WTC11 (cell line): ENCODE measurements at regions not wholly inside any gene's neighbourhood (a gene's known extent, or its start where the extent isn't known, plus 50 kb on each side); places are given as distances from the start of the nearest gene placed in this dataset.

Experiments
- ATAC-seq: fragments of 200-7000 bp; cut with Tn5 transposase; 2 replicates; pipeline ENCODE4 v1.10.0; 2021; ENCODE audit warnings: mild to moderate bottlenecking, moderate library complexity
- CTCF ChIA-PET: fragments of 300-600 bp; sonication (Branson Sonifier 250); formaldehyde crosslinking; loops from one replicate; lab custom pipeline; 2021; ENCODE audit warnings: antibody characterized with exemption; lab: Charles Lee
- POLR2A ChIA-PET: fragments of 350-600 bp; sonication (Branson Sonifier 250); formaldehyde crosslinking; loops from one replicate; lab custom pipeline; 2021; ENCODE audit warnings: antibody characterized with exemption; lab: Charles Lee
- DNase-seq: peaks from one replicate; pipeline ENCODE4 v3.0.0; 2021; ENCODE audit warnings: low spot score
- H3K27ac Mint-ChIP-seq: 2 replicates; pipeline ENCODE4 v1.8.0; 2021; ENCODE audit warnings: mixed read lengths
- H3K27me3 Mint-ChIP-seq: 2 replicates; pipeline ENCODE4 v1.8.0; 2021; ENCODE audit warnings: low read depth, mild to moderate bottlenecking, moderate library complexity, mixed read lengths
- H3K36me3 Mint-ChIP-seq: 2 replicates; pipeline ENCODE4 v1.8.0; 2021; ENCODE audit warnings: mixed read lengths
- H3K4me1 Mint-ChIP-seq: 2 replicates; pipeline ENCODE4 v1.8.0; 2022; ENCODE audit warnings: mixed read lengths
- H3K4me3 Mint-ChIP-seq: 2 replicates; pipeline ENCODE4 v1.8.0; 2021; ENCODE audit warnings: mild to moderate bottlenecking, moderate library complexity, mixed read lengths
- H3K9me3 Mint-ChIP-seq: 2 replicates; pipeline ENCODE4 v1.8.0; 2021; ENCODE audit warnings: mixed read lengths
- CREB1 ChIP-seq: sonication (generic); formaldehyde crosslinking; IDR thresholded peaks from 2 replicates; pipeline ENCODE4 v1.8.0; 2023; ENCODE audit warnings: mild to moderate bottlenecking, missing genetic modification reagents
- EMX1 ChIP-seq: fragments of 250-450 bp; sonication (Bioruptor Pico); IDR thresholded peaks from 2 replicates; pipeline ENCODE4 v1.8.0; 2021; ENCODE audit warnings: mild to moderate bottlenecking
- IRF2 ChIP-seq: sonication (generic); formaldehyde crosslinking; IDR thresholded peaks from 2 replicates; pipeline ENCODE4 v1.8.0; 2022; ENCODE audit warnings: low read depth, missing genetic modification reagents, borderline replicate concordance
- MYBL2 ChIP-seq: sonication (generic); formaldehyde crosslinking; IDR thresholded peaks from 2 replicates; pipeline ENCODE4 v1.8.1; 2023; ENCODE audit warnings: mild to moderate bottlenecking, moderate library complexity, missing genetic modification reagents
- RELA ChIP-seq: sonication (generic); formaldehyde crosslinking; IDR thresholded peaks from 2 replicates; pipeline ENCODE4 v1.8.1; 2022; ENCODE audit warnings: missing genetic modification reagents, mild to moderate bottlenecking, borderline replicate concordance
- SMAD3 ChIP-seq: sonication (generic); formaldehyde crosslinking; IDR thresholded peaks from 2 replicates; pipeline ENCODE4 v1.8.0; 2022; ENCODE audit warnings: missing genetic modification reagents, mild to moderate bottlenecking, borderline replicate concordance
- TEAD4 ChIP-seq: sonication (generic); formaldehyde crosslinking; IDR thresholded peaks from 2 replicates; pipeline ENCODE4 v1.8.0; 2022; ENCODE audit warnings: mild to moderate bottlenecking, missing genetic modification reagents
- ZNF219 ChIP-seq: sonication (generic); formaldehyde crosslinking; IDR thresholded peaks from 2 replicates; pipeline ENCODE4 v1.8.0; 2023; ENCODE audit warnings: missing genetic modification reagents, mild to moderate bottlenecking, borderline replicate concordance
- ZNF232 ChIP-seq: sonication (generic); formaldehyde crosslinking; IDR thresholded peaks from 2 replicates; pipeline ENCODE4 v1.8.0; 2022; ENCODE audit warnings: mild to moderate bottlenecking, missing genetic modification reagents
- TF ChIP-seq, protein P1 (sequence below): sonication (generic); formaldehyde crosslinking; IDR thresholded peaks from 2 replicates; pipeline ENCODE4 v1.8.1; 2023; ENCODE audit warnings: mild to moderate bottlenecking, missing genetic modification reagents
- TF ChIP-seq, protein P2 (sequence below): sonication (generic); formaldehyde crosslinking; conservative IDR thresholded peaks from 2 replicates; pipeline ENCODE4 v1.8.1; 2023; ENCODE audit warnings: mild to moderate bottlenecking, low read depth, missing genetic modification reagents, moderate library complexity
- TF ChIP-seq, protein P3 (sequence below): fragments of 250-450 bp; sonication (Bioruptor Pico); IDR thresholded peaks from 2 replicates; pipeline ENCODE4 v1.9.0; 2021; ENCODE audit warnings: mild to moderate bottlenecking
- TF ChIP-seq, protein P4 (sequence below): sonication (generic); formaldehyde crosslinking; IDR thresholded peaks from 2 replicates; pipeline ENCODE4 v1.8.0; 2023; ENCODE audit warnings: missing genetic modification reagents, mild to moderate bottlenecking, borderline replicate concordance
- TF ChIP-seq, protein P5 (sequence below): fragments of 250-450 bp; sonication (Bioruptor Pico); conservative IDR thresholded peaks from 2 replicates; pipeline ENCODE4 v1.9.0; 2021; ENCODE audit warnings: mild to moderate bottlenecking
- TF ChIP-seq, protein P6 (sequence below): fragments of 250-450 bp; sonication (Bioruptor Pico); IDR thresholded peaks from 2 replicates; pipeline ENCODE4 v1.9.0; 2021; ENCODE audit warnings: moderate library complexity, mild to moderate bottlenecking, inconsistent platforms, borderline replicate concordance
- TF ChIP-seq, protein P7 (sequence below): sonication (generic); formaldehyde crosslinking; IDR thresholded peaks from 2 replicates; pipeline ENCODE4 v1.8.0; 2022; ENCODE audit warnings: mild to moderate bottlenecking, missing genetic modification reagents

DNA sequence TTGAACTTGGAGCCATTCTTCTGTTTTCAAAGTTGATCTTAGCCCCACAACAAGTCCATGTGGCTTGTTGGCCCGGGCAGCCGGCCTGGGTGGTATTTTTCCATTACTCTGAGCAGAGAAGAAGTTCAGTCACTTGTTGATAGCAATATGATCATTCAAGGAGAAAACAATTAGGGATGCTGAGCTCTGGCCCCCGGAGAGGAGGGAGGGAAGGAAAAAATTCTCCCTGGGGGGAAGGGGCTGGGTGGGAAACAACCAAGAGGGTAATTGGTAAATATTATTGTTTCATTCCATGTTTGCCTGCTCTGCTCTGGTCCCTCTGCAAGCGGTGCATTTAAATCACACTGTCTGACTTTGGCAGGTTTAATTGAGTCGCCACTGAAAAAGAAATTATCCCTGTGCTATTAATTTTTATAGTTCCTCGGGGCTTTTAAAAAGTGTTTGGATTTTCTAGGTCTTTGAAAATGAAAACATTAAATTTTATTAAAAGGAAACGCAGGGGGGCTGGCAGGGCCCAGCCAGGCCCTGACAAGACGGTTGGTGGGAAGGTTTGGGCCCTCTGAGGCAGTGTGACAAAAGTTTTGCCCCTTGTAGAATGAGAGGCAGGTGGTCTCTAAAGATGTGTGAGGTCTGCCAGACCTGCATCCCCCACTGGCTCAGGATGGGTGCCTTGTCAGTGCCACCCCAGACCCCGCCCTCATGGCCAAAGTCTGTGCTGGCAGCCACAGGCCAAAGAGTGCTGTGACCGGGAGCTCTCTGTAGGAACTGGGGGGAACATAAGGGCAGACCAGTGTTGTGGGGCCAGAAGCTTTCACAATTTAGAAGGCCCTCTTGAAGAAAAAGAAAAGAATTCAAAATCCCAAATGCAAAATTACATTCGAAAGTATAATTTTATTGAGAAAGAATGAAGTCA lies 52.5 kb upstream of the SLC14A2 start:
- no peaks in the 10 kb centered on the region for H3K36me3 Mint-ChIP-seq
- ATAC-seq (no peak), DNase-seq (no peak)
- H3K27ac Mint-ChIP-seq: no peak overlapping the region
- 0 out of 2 replicates have a peak, but pooled peaks cover 4% of the 10 kb centered on the region for H3K9me3 Mint-ChIP-seq
- TF ChIP-seq, protein P1, sequence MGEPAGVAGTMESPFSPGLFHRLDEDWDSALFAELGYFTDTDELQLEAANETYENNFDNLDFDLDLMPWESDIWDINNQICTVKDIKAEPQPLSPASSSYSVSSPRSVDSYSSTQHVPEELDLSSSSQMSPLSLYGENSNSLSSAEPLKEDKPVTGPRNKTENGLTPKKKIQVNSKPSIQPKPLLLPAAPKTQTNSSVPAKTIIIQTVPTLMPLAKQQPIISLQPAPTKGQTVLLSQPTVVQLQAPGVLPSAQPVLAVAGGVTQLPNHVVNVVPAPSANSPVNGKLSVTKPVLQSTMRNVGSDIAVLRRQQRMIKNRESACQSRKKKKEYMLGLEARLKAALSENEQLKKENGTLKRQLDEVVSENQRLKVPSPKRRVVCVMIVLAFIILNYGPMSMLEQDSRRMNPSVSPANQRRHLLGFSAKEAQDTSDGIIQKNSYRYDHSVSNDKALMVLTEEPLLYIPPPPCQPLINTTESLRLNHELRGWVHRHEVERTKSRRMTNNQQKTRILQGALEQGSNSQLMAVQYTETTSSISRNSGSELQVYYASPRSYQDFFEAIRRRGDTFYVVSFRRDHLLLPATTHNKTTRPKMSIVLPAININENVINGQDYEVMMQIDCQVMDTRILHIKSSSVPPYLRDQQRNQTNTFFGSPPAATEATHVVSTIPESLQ (CRISPR knock-in tag): no peak
- TF ChIP-seq ZNF219 (no peak), SMAD3 (no peak), IRF2 (no peak), RELA (no peak), ZNF232 (CRISPR knock-in tag) (no peak), CREB1 (CRISPR knock-in tag) (no peak), TEAD4 (CRISPR knock-in tag) (no peak), EMX1 (CRISPR knock-in tag) (no peak), MYBL2 (CRISPR knock-in tag) (no peak)
- TF ChIP-seq, protein P2, sequence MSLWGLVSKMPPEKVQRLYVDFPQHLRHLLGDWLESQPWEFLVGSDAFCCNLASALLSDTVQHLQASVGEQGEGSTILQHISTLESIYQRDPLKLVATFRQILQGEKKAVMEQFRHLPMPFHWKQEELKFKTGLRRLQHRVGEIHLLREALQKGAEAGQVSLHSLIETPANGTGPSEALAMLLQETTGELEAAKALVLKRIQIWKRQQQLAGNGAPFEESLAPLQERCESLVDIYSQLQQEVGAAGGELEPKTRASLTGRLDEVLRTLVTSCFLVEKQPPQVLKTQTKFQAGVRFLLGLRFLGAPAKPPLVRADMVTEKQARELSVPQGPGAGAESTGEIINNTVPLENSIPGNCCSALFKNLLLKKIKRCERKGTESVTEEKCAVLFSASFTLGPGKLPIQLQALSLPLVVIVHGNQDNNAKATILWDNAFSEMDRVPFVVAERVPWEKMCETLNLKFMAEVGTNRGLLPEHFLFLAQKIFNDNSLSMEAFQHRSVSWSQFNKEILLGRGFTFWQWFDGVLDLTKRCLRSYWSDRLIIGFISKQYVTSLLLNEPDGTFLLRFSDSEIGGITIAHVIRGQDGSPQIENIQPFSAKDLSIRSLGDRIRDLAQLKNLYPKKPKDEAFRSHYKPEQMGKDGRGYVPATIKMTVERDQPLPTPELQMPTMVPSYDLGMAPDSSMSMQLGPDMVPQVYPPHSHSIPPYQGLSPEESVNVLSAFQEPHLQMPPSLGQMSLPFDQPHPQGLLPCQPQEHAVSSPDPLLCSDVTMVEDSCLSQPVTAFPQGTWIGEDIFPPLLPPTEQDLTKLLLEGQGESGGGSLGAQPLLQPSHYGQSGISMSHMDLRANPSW (CRISPR knock-in tag): no peak
- TF ChIP-seq, protein P3, sequence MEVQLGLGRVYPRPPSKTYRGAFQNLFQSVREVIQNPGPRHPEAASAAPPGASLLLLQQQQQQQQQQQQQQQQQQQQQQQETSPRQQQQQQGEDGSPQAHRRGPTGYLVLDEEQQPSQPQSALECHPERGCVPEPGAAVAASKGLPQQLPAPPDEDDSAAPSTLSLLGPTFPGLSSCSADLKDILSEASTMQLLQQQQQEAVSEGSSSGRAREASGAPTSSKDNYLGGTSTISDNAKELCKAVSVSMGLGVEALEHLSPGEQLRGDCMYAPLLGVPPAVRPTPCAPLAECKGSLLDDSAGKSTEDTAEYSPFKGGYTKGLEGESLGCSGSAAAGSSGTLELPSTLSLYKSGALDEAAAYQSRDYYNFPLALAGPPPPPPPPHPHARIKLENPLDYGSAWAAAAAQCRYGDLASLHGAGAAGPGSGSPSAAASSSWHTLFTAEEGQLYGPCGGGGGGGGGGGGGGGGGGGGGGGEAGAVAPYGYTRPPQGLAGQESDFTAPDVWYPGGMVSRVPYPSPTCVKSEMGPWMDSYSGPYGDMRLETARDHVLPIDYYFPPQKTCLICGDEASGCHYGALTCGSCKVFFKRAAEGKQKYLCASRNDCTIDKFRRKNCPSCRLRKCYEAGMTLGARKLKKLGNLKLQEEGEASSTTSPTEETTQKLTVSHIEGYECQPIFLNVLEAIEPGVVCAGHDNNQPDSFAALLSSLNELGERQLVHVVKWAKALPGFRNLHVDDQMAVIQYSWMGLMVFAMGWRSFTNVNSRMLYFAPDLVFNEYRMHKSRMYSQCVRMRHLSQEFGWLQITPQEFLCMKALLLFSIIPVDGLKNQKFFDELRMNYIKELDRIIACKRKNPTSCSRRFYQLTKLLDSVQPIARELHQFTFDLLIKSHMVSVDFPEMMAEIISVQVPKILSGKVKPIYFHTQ: no peak
- TF ChIP-seq, protein P4, sequence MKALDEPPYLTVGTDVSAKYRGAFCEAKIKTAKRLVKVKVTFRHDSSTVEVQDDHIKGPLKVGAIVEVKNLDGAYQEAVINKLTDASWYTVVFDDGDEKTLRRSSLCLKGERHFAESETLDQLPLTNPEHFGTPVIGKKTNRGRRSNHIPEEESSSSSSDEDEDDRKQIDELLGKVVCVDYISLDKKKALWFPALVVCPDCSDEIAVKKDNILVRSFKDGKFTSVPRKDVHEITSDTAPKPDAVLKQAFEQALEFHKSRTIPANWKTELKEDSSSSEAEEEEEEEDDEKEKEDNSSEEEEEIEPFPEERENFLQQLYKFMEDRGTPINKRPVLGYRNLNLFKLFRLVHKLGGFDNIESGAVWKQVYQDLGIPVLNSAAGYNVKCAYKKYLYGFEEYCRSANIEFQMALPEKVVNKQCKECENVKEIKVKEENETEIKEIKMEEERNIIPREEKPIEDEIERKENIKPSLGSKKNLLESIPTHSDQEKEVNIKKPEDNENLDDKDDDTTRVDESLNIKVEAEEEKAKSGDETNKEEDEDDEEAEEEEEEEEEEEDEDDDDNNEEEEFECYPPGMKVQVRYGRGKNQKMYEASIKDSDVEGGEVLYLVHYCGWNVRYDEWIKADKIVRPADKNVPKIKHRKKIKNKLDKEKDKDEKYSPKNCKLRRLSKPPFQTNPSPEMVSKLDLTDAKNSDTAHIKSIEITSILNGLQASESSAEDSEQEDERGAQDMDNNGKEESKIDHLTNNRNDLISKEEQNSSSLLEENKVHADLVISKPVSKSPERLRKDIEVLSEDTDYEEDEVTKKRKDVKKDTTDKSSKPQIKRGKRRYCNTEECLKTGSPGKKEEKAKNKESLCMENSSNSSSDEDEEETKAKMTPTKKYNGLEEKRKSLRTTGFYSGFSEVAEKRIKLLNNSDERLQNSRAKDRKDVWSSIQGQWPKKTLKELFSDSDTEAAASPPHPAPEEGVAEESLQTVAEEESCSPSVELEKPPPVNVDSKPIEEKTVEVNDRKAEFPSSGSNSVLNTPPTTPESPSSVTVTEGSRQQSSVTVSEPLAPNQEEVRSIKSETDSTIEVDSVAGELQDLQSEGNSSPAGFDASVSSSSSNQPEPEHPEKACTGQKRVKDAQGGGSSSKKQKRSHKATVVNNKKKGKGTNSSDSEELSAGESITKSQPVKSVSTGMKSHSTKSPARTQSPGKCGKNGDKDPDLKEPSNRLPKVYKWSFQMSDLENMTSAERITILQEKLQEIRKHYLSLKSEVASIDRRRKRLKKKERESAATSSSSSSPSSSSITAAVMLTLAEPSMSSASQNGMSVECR: no peak
- TF ChIP-seq, protein P5, sequence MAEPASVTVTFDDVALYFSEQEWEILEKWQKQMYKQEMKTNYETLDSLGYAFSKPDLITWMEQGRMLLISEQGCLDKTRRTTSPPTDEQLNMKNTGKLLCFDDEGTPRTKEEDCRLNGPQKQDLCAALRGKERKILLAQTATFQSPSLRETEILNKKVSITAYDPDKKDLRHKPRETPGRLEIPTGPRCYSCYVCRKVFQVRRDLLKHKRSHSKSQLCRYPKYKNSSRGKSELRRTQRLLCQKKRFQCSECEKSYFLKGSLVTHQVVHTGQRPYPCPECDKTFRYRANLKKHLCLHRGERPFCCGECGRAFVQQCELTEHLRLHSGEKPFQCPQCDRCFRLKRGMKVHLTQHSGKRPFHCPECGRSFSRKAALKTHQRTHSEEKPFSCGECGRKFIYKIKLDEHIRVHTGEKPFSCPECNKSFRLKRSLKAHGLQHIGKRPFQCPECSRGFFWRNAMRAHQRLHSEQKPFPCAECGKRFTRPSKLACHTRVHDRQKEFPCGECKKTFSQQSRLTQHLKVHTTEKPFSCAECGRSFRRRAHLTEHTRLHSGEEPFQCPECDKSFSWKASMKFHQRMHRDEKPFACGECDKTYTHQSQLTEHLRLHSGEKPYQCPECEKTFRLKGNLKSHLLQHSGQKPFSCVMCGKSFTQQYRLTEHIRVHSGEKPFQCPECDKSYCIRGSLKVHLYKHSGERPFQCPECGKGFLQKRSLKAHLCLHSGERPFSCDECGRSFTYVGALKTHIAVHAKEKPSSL (CRISPR knock-in tag): no peak
- TF ChIP-seq, protein P6, sequence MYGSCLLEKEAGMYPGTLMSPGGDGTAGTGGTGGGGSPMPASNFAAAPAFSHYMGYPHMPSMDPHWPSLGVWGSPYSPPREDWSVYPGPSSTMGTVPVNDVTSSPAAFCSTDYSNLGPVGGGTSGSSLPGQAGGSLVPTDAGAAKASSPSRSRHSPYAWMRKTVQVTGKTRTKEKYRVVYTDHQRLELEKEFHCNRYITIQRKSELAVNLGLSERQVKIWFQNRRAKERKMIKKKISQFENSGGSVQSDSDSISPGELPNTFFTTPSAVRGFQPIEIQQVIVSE: no peak
- TF ChIP-seq, protein P7, sequence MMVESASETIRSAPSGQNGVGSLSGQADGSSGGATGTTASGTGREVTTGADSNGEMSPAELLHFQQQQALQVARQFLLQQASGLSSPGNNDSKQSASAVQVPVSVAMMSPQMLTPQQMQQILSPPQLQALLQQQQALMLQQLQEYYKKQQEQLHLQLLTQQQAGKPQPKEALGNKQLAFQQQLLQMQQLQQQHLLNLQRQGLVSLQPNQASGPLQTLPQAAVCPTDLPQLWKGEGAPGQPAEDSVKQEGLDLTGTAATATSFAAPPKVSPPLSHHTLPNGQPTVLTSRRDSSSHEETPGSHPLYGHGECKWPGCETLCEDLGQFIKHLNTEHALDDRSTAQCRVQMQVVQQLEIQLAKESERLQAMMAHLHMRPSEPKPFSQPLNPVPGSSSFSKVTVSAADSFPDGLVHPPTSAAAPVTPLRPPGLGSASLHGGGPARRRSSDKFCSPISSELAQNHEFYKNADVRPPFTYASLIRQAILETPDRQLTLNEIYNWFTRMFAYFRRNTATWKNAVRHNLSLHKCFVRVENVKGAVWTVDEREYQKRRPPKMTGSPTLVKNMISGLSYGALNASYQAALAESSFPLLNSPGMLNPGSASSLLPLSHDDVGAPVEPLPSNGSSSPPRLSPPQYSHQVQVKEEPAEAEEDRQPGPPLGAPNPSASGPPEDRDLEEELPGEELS (CRISPR knock-in tag): no peak
- peaks cover 14% of the 10 kb centered on the region for H3K4me1 Mint-ChIP-seq
- H3K4me3 Mint-ChIP-seq: no peak overlapping the region
- H3K27me3 Mint-ChIP-seq: peaks cover 13% of the 10 kb centered on the region
- POLR2A ChIA-PET: no interaction called here
- CTCF ChIA-PET: no interaction called here
